IMR-90 (cell line): ENCODE measurements at regions not wholly inside any gene's neighbourhood (a gene's known extent, or its start where the extent isn't known, plus 50 kb on each side); places are given as distances from the start of the nearest gene placed in this dataset.

Experiments
- CEBPB ChIP-seq: IDR thresholded peaks from 2 replicates; pipeline ENCODE4 v1.6.1; 2012; ENCODE audit warnings: low read depth, low read length, improper control_type of control experiment
- FOS ChIP-seq: fragments of 150-350 bp; IDR thresholded peaks from 2 replicates; pipeline ENCODE4 v1.6.1; 2016; ENCODE audit warnings: low read depth, low read length
- MAFK ChIP-seq: IDR thresholded peaks from 2 replicates; pipeline ENCODE4 v1.6.1; 2012; ENCODE audit warnings: low read depth, low read length, improper control_type of control experiment
- MAZ ChIP-seq: IDR thresholded peaks from 2 replicates; pipeline ENCODE4 v1.6.1; 2012; ENCODE audit warnings: low read depth, mild to moderate bottlenecking, low read length, improper control_type of control experiment, moderate library complexity, borderline replicate concordance
- MXI1 ChIP-seq: IDR thresholded peaks from 2 replicates; pipeline ENCODE4 v1.6.1; 2012; ENCODE audit warnings: low read depth, mild to moderate bottlenecking, low read length, moderate library complexity, borderline replicate concordance
- NFE2L2 ChIP-seq: fragments of 150-350 bp; IDR thresholded peaks from 2 replicates; pipeline ENCODE4 v1.6.1; 2016; ENCODE audit warnings: low read depth, mild to moderate bottlenecking, low read length
- POLR2A ChIP-seq: IDR thresholded peaks from 2 replicates; pipeline ENCODE4 v1.6.1; 2012; ENCODE audit warnings: mild to moderate bottlenecking, low read depth, low read length
- RAD21 ChIP-seq: IDR thresholded peaks from 2 replicates; pipeline ENCODE4 v1.6.1; 2012; ENCODE audit warnings: low read length, improper control_type of control experiment
- RCOR1 ChIP-seq: IDR thresholded peaks from 2 replicates; pipeline ENCODE4 v1.6.1; 2012; ENCODE audit warnings: mild to moderate bottlenecking, low read length, improper control_type of control experiment; ENCODE audit not compliant: insufficient replicate concordance
- RFX5 ChIP-seq: IDR thresholded peaks from 2 replicates; pipeline ENCODE4 v1.8.0; 2012; ENCODE audit warnings: low read depth, mild to moderate bottlenecking, low read length, moderate library complexity
- SMC3 ChIP-seq: fragments of 150-350 bp; IDR thresholded peaks from 2 replicates; pipeline ENCODE4 v1.6.1; 2016; ENCODE audit warnings: low read depth, mild to moderate bottlenecking, antibody characterized with exemption, low read length, moderate library complexity
- TF ChIP-seq, protein P1 (sequence below): conservative IDR thresholded peaks from 2 replicates; pipeline ENCODE4 v1.5.1; 2012; ENCODE audit warnings: mild to moderate bottlenecking, low read depth, low read length, improper control_type of control experiment
- TF ChIP-seq, protein P2 (sequence below): fragments of 150-350 bp; IDR thresholded peaks from 2 replicates; pipeline ENCODE4 v1.6.1; 2017; ENCODE audit warnings: mild to moderate bottlenecking, antibody characterized with exemption, low read length, low read depth
- TF ChIP-seq, protein P3 (sequence below): fragments of 150-350 bp; IDR thresholded peaks from 2 replicates; pipeline ENCODE4 v1.6.1; 2016; ENCODE audit warnings: low read depth, mild to moderate bottlenecking, low read length, moderate library complexity, borderline replicate concordance

DNA sequence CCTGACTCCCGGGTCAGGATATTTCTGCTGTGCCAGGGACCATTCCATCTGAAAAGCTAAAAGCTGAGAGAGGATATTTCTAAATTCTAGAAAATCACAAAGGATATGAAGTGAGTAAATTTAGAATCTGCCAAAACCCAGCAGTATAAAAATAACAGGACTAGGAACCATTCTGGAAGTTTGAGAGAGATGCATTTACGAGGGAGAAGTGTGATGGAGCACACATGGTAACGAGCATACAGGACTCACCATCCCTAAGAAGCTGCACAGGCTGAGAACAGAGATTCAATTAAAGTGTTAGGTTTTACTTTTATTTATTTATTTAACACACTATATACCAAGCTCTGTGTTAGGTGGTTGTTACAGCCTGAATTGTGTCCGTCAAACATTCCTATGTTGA, 116.3 kb downstream of the GLUL start:
- TF ChIP-seq, protein P1, sequence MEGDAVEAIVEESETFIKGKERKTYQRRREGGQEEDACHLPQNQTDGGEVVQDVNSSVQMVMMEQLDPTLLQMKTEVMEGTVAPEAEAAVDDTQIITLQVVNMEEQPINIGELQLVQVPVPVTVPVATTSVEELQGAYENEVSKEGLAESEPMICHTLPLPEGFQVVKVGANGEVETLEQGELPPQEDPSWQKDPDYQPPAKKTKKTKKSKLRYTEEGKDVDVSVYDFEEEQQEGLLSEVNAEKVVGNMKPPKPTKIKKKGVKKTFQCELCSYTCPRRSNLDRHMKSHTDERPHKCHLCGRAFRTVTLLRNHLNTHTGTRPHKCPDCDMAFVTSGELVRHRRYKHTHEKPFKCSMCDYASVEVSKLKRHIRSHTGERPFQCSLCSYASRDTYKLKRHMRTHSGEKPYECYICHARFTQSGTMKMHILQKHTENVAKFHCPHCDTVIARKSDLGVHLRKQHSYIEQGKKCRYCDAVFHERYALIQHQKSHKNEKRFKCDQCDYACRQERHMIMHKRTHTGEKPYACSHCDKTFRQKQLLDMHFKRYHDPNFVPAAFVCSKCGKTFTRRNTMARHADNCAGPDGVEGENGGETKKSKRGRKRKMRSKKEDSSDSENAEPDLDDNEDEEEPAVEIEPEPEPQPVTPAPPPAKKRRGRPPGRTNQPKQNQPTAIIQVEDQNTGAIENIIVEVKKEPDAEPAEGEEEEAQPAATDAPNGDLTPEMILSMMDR: no peak
- TF ChIP-seq CEBPB (no peak), POLR2A (no peak), RFX5 (no peak), RCOR1 (no peak), NFE2L2 (no peak), MAFK (no peak), RAD21 (no peak), FOS (no peak), MXI1 (no peak), MAZ (no peak), SMC3 (no peak)
- TF ChIP-seq, protein P2, sequence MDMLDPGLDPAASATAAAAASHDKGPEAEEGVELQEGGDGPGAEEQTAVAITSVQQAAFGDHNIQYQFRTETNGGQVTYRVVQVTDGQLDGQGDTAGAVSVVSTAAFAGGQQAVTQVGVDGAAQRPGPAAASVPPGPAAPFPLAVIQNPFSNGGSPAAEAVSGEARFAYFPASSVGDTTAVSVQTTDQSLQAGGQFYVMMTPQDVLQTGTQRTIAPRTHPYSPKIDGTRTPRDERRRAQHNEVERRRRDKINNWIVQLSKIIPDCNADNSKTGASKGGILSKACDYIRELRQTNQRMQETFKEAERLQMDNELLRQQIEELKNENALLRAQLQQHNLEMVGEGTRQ: no peak
- TF ChIP-seq, protein P3, sequence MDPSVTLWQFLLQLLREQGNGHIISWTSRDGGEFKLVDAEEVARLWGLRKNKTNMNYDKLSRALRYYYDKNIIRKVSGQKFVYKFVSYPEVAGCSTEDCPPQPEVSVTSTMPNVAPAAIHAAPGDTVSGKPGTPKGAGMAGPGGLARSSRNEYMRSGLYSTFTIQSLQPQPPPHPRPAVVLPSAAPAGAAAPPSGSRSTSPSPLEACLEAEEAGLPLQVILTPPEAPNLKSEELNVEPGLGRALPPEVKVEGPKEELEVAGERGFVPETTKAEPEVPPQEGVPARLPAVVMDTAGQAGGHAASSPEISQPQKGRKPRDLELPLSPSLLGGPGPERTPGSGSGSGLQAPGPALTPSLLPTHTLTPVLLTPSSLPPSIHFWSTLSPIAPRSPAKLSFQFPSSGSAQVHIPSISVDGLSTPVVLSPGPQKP: no peak
